Adrenal gland (tissue), 5 donors: ENCODE measurements at regions not wholly inside any gene's neighbourhood (a gene's known extent, or its start where the extent isn't known, plus 50 kb on each side); places are given as distances from the start of the nearest gene placed in this dataset.

Experiments used
- CTCF ChIP-seq, 6 experiments: fragments of 450-650 bp in 4 of 6; fragments of 200-600 bp in 2 of 6; sonication (generic) in 1 of 6; IDR thresholded peaks; 1 replicate in 5 of 6; 2 replicates in 1 of 6; pipeline versions ENCODE4 v1.5.1 to v1.8.0; 2016 to 2021; ENCODE audit warnings: antibody characterized with exemption in 6 of 6, mild to moderate bottlenecking in 2 of 6, moderate library complexity in 1 of 6
- POLR2A ChIP-seq, 2 donors: fragments of 450-650 bp; IDR thresholded peaks; one replicate each; pipeline ENCODE4 v1.6.1; 2017; ENCODE audit warnings: antibody characterized with exemption in 2 of 2, mild to moderate bottlenecking in 2 of 2, moderate library complexity in 1 of 2
- donor health status: DM: no; HTN: no; CAD: no.

GRCh38 chr7:49580761-49581160 lies 192.7 kb upstream of the VWC2 start:
- no peak for TF ChIP-seq CTCF (IDR thresholded peaks at IDR 0.05)
- no peak for TF ChIP-seq POLR2A (IDR thresholded peaks at IDR 0.05)
